ENCODE measurements at regions not wholly inside any gene's neighbourhood (a gene's known extent, or its start where the extent isn't known, plus 50 kb on each side); places are given as distances from the start of the nearest gene placed in this dataset.

GRCh38 chr14:30786701-30787100 lies 87.7 kb upstream of the COCH start:
- TF ChIP-seq GATA2 (IDR thresholded peaks at IDR 0.05; ENCODE audit: insufficient read depth, insufficient read length, low read depth, low read length) (no peak), CTCF (IDR thresholded peaks at IDR 0.05; ENCODE audit: extremely low read depth in 1 of 2, insufficient read depth in 1 of 2, low read depth in 1 of 2, low read length in 2 of 2) (no peak), POLR2AphosphoS5 (IDR thresholded peaks at IDR 0.05; ENCODE audit: insufficient read depth, low read depth, low read length) (no peak), POLR2A (IDR thresholded peaks at IDR 0.05; ENCODE audit: low read depth, low read length) (no peak)
